ENCODE measurements at regions not wholly inside any gene's neighbourhood (a gene's known extent, or its start where the extent isn't known, plus 50 kb on each side); places are given as distances from the start of the nearest gene placed in this dataset.

DNA sequence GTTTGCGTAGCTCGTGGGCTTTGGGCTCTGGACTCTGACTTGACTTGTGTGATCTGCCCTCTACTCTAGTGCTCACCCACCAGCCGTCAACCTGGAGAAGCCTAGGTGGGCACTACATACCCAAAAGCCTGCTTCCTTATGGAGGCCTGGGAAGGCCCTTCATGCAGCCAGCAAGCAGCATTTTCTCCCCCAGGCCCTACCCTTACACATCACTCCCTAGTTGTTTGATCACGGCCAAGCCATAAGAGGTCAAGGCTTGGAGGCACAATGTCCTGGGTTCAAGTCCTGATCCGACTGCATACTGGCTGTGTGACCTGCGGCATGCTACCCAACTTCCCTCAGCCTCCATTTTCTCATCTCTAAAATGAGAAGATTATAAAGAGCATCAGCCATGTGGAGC, 151.3 kb upstream of the EGFLAM start:
- no peak for ATAC-seq
- no peak for TF ChIP-seq CREB1 (CRISPR knock-in tag; IDR thresholded peaks at IDR 0.05; ENCODE audit: low read depth)
- no peaks in the 10 kb centered on the region for H3K9me2 ChIP-seq (ENCODE audit: insufficient read depth)
- Mint-ChIP-seq H3K4me3 (no peak overlapping the region), H3K27me3 (ENCODE audit: insufficient read depth, low read depth, poor library complexity) (peaks cover 3% of the 10 kb centered on the region), H3K36me3 (ENCODE audit: low read depth) (no peaks in the 10 kb centered on the region), H3K4me1 (peaks cover 34% of the 10 kb centered on the region), H3K9me3 (no peaks in the 10 kb centered on the region), H3K27ac (no peak overlapping the region)
- DNase-seq (ENCODE audit: low spot score), result no peak
- no peaks in the 10 kb centered on the region for H3F3A ChIP-seq (replicated peaks; ENCODE audit: low read depth)
- H3K79me2 ChIP-seq (replicated peaks; ENCODE audit: insufficient read depth), result no peaks in the 10 kb centered on the region
- H3K4me2 ChIP-seq, result no peak overlapping the region
- peaks cover 18% of the 10 kb centered on the region for H3K27me3 ChIP-seq (ENCODE audit: insufficient read depth)
- H3K36me3 ChIP-seq (ENCODE audit: insufficient read depth), result no peaks in the 10 kb centered on the region
- no peak overlapping the region for H3K27ac ChIP-seq (ENCODE audit: low read depth)
- H3K4me3 ChIP-seq, result no peak overlapping the region
- 0 out of 2 replicates have a peak overlapping the region, but pooled peaks have one; percentile 9 for H2AFZ ChIP-seq
- peaks cover 23% of the 10 kb centered on the region for H3K4me1 ChIP-seq (ENCODE audit: insufficient read depth)
- no peaks in the 10 kb centered on the region for H4K20me1 ChIP-seq (replicated peaks; ENCODE audit: insufficient read depth)

GRCh38 chr5:38105801-38106200, 152.6 kb upstream of the EGFLAM start:
- Histone ChIP-seq H3K36me3 (ENCODE audit: insufficient read depth) (no peaks in the 10 kb centered on the region), H3K27me3 (ENCODE audit: insufficient read depth) (peaks cover 19% of the 10 kb centered on the region), H3K4me2 (0 out of 2 replicates have a peak overlapping the region, but pooled peaks have one; percentile 69), H3K9me2 (ENCODE audit: insufficient read depth) (no peaks in the 10 kb centered on the region), H3K79me2 (replicated peaks; ENCODE audit: insufficient read depth) (no peaks in the 10 kb centered on the region), H3K4me1 (ENCODE audit: insufficient read depth) (peaks cover 23% of the 10 kb centered on the region), H2AFZ (no peak overlapping the region), H3K27ac (ENCODE audit: low read depth) (no peak overlapping the region), H3K4me3 (no peak overlapping the region), H3F3A (replicated peaks; ENCODE audit: low read depth) (no peaks in the 10 kb centered on the region), H4K20me1 (replicated peaks; ENCODE audit: insufficient read depth) (no peaks in the 10 kb centered on the region)
- Mint-ChIP-seq H3K9me3 (no peaks in the 10 kb centered on the region), H3K27me3 (ENCODE audit: insufficient read depth, low read depth, poor library complexity) (peaks cover 6% of the 10 kb centered on the region), H3K36me3 (ENCODE audit: low read depth) (no peaks in the 10 kb centered on the region), H3K4me3 (no peak overlapping the region), H3K4me1 (peaks cover 41% of the 10 kb centered on the region), H3K27ac (no peak overlapping the region)
- ATAC-seq, result no peak
- DNase-seq (ENCODE audit: low spot score), result no peak
- TF ChIP-seq JUNB (IDR thresholded peaks at IDR 0.05; ENCODE audit: unreplicated experiment) (no peak), ZNF114 (CRISPR knock-in tag; IDR thresholded peaks at IDR 0.05) (no peak), EZH2phosphoT487 (IDR thresholded peaks at IDR 0.05; ENCODE audit: unreplicated experiment) (no peak), CREB1 (CRISPR knock-in tag; IDR thresholded peaks at IDR 0.05; ENCODE audit: low read depth) (no peak)

GRCh38 chr5:38105231-38105570, 153.2 kb upstream of the EGFLAM start:
- H4K20me1 ChIP-seq (replicated peaks; ENCODE audit: insufficient read depth), result no peaks in the 10 kb centered on the region
- peak overlapping the region; percentile 69 for H3K4me2 ChIP-seq
- no peak for DNase-seq (ENCODE audit: low spot score)
- H3K27ac ChIP-seq (ENCODE audit: low read depth), result peak overlapping the region; percentile 87
- Mint-ChIP-seq H3K36me3 (ENCODE audit: low read depth) (no peaks in the 10 kb centered on the region), H3K27me3 (ENCODE audit: insufficient read depth, low read depth, poor library complexity) (peaks cover 12% of the 10 kb centered on the region), H3K4me1 (peaks cover 47% of the 10 kb centered on the region), H3K9me3 (no peaks in the 10 kb centered on the region), H3K27ac (peak overlapping the region; percentile 58; the same call in 1 of the 2 replicates), H3K4me3 (no peak overlapping the region; the same call in 2 of the 3 replicates)
- peaks cover 19% of the 10 kb centered on the region for H3K27me3 ChIP-seq (ENCODE audit: insufficient read depth)
- no peaks in the 10 kb centered on the region for H3K9me2 ChIP-seq (ENCODE audit: insufficient read depth)
- H2AFZ ChIP-seq, result no peak overlapping the region
- no peaks in the 10 kb centered on the region for H3K36me3 ChIP-seq (ENCODE audit: insufficient read depth)
- H3F3A ChIP-seq (replicated peaks; ENCODE audit: low read depth), result no peaks in the 10 kb centered on the region
- ATAC-seq, result peak; percentile 42
- peak overlapping the region; percentile 20; the same call in 1 of the 2 replicates for H3K4me3 ChIP-seq
- H3K79me2 ChIP-seq (replicated peaks; ENCODE audit: insufficient read depth), result no peaks in the 10 kb centered on the region
- peaks cover 23% of the 10 kb centered on the region for H3K4me1 ChIP-seq (ENCODE audit: insufficient read depth)
- TF ChIP-seq, protein P1, sequence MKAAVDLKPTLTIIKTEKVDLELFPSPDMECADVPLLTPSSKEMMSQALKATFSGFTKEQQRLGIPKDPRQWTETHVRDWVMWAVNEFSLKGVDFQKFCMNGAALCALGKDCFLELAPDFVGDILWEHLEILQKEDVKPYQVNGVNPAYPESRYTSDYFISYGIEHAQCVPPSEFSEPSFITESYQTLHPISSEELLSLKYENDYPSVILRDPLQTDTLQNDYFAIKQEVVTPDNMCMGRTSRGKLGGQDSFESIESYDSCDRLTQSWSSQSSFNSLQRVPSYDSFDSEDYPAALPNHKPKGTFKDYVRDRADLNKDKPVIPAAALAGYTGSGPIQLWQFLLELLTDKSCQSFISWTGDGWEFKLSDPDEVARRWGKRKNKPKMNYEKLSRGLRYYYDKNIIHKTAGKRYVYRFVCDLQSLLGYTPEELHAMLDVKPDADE (IDR thresholded peaks at IDR 0.05), result no peak
- TF ChIP-seq CTCF (conservative IDR thresholded peaks at IDR 0.05; ENCODE audit: low read depth in 2 of 2) (no peak), NANOG (IDR thresholded peaks at IDR 0.05; ENCODE audit: borderline replicate concordance) (no peak), EZH2 (IDR thresholded peaks at IDR 0.05; ENCODE audit: low read depth, unreplicated experiment) (no peak)
- TF ChIP-seq, protein P2, sequence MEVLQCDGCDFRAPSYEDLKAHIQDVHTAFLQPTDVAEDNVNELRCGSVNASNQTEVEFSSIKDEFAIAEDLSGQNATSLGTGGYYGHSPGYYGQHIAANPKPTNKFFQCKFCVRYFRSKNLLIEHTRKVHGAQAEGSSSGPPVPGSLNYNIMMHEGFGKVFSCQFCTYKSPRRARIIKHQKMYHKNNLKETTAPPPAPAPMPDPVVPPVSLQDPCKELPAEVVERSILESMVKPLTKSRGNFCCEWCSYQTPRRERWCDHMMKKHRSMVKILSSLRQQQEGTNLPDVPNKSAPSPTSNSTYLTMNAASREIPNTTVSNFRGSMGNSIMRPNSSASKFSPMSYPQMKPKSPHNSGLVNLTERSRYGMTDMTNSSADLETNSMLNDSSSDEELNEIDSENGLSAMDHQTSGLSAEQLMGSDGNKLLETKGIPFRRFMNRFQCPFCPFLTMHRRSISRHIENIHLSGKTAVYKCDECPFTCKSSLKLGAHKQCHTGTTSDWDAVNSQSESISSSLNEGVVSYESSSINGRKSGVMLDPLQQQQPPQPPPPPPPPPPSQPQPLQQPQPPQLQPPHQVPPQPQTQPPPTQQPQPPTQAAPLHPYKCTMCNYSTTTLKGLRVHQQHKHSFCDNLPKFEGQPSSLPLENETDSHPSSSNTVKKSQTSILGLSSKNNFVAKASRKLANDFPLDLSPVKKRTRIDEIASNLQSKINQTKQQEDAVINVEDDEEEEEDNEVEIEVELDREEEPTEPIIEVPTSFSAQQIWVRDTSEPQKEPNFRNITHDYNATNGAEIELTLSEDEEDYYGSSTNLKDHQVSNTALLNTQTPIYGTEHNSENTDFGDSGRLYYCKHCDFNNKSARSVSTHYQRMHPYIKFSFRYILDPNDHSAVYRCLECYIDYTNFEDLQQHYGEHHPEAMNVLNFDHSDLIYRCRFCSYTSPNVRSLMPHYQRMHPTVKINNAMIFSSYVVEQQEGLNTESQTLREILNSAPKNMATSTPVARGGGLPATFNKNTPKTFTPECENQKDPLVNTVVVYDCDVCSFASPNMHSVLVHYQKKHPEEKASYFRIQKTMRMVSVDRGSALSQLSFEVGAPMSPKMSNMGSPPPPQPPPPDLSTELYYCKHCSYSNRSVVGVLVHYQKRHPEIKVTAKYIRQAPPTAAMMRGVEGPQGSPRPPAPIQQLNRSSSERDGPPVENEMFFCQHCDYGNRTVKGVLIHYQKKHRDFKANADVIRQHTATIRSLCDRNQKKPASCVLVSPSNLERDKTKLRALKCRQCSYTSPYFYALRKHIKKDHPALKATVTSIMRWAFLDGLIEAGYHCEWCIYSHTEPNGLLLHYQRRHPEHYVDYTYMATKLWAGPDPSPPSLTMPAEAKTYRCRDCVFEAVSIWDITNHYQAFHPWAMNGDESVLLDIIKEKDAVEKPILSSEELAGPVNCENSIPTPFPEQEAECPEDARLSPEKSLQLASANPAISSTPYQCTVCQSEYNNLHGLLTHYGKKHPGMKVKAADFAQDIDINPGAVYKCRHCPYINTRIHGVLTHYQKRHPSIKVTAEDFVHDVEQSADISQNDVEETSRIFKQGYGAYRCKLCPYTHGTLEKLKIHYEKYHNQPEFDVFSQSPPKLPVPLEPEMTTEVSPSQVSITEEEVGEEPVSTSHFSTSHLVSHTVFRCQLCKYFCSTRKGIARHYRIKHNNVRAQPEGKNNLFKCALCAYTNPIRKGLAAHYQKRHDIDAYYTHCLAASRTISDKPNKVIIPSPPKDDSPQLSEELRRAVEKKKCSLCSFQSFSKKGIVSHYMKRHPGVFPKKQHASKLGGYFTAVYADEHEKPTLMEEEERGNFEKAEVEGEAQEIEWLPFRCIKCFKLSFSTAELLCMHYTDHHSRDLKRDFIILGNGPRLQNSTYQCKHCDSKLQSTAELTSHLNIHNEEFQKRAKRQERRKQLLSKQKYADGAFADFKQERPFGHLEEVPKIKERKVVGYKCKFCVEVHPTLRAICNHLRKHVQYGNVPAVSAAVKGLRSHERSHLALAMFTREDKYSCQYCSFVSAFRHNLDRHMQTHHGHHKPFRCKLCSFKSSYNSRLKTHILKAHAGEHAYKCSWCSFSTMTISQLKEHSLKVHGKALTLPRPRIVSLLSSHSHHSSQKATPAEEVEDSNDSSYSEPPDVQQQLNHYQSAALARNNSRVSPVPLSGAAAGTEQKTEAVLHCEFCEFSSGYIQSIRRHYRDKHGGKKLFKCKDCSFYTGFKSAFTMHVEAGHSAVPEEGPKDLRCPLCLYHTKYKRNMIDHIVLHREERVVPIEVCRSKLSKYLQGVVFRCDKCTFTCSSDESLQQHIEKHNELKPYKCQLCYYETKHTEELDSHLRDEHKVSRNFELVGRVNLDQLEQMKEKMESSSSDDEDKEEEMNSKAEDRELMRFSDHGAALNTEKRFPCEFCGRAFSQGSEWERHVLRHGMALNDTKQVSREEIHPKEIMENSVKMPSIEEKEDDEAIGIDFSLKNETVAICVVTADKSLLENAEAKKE (CRISPR knock-in tag; IDR thresholded peaks at IDR 0.05), result no peak
